GM19463 (cell line): ENCODE measurements at regions not wholly inside any gene's neighbourhood (a gene's known extent, or its start where the extent isn't known, plus 50 kb on each side); places are given as distances from the start of the nearest gene placed in this dataset.
"Not testable (repeated sequence)": the region's sequence is repeated elsewhere in the genome, so short reads cannot be mapped to it uniquely, and the experiment has no call there.

Source experiments
- ATAC-seq: cut with Tn5 transposase; IDR thresholded peaks from one replicate; pipeline ENCODE4 v1.9.1; 2021; ENCODE audit warnings: mild to moderate bottlenecking, moderate library complexity; ENCODE audit not compliant: unreplicated experiment

- no peak for ATAC-seq
Measured at GRCh38 chr1:193457676-193458075, 271.3 kb upstream of the B3GALT2 start.

- peak; percentile 53 for ATAC-seq
Measured at GRCh38 chr1:193456811-193457280, 270.4 kb upstream of the B3GALT2 start.

GRCh38 chr1:193451606-193452005 is 265.2 kb upstream of the B3GALT2 start:
- ATAC-seq, result no peak

- ATAC-seq, result no peak
Measured at GRCh38 chr1:193451001-193451400, 264.6 kb upstream of the B3GALT2 start.

GRCh38 chr1:193448682-193449461 is 262.5 kb upstream of the B3GALT2 start:
- peak; percentile 74 for ATAC-seq

GRCh38 chr1:193443886-193444285 is 257.5 kb upstream of the B3GALT2 start:
- ATAC-seq, result no peak

GRCh38 chr1:193438771-193439170 is 252.4 kb upstream of the B3GALT2 start:
- peak; percentile 52 for ATAC-seq

GRCh38 chr1:193438312-193438711 is 251.9 kb upstream of the B3GALT2 start:
- no peak for ATAC-seq

- ATAC-seq, result peak; percentile 85
Measured at GRCh38 chr1:193437785-193438184, 251.4 kb upstream of the B3GALT2 start.

GRCh38 chr1:193437333-193437732 is 250.9 kb upstream of the B3GALT2 start:
- not testable (repeated sequence) for ATAC-seq

- ATAC-seq, result no peak
Measured at GRCh38 chr1:193435781-193436180, 249.4 kb upstream of the B3GALT2 start.

- no peak for ATAC-seq
Measured at GRCh38 chr1:193434319-193434718, 247.9 kb upstream of the B3GALT2 start.

- ATAC-seq, result no peak
Measured at GRCh38 chr1:193433599-193433998, 247.2 kb upstream of the B3GALT2 start.

- no peak for ATAC-seq
Measured at GRCh38 chr1:193432979-193433587, 246.7 kb upstream of the B3GALT2 start.

- no peak for ATAC-seq
Measured at GRCh38 chr1:193431265-193431977, 245.0 kb upstream of the B3GALT2 start.

GRCh38 chr1:193427524-193427923 is 241.1 kb upstream of the B3GALT2 start:
- ATAC-seq, result no peak

- ATAC-seq, result no peak
Measured at GRCh38 chr1:193426061-193426460, 239.6 kb upstream of the B3GALT2 start.

GRCh38 chr1:193421487-193421886 is 235.1 kb upstream of the B3GALT2 start:
- no peak for ATAC-seq

- no peak for ATAC-seq
Measured at GRCh38 chr1:193419295-193419694, 232.9 kb upstream of the B3GALT2 start.

GRCh38 chr1:193418745-193419058 is 232.3 kb upstream of the B3GALT2 start:
- ATAC-seq, result peak; percentile 10

GRCh38 chr1:193417945-193418744 is 231.7 kb upstream of the B3GALT2 start:
- peak; percentile 64 for ATAC-seq
